NCI-H1417 (cell line): ENCODE measurements at regions not wholly inside any gene's neighbourhood (a gene's known extent, or its start where the extent isn't known, plus 50 kb on each side); places are given as distances from the start of the nearest gene placed in this dataset.
"Not testable (repeated sequence)": the region's sequence is repeated elsewhere in the genome, so short reads cannot be mapped to it uniquely, and the experiment has no call there.

Experiments
- DNase-seq, 3 experiments: peaks; one replicate each; lab custom pipeline; 2025; lab: John Stamatoyannopoulos, UW

- DNase-seq = no peak
Measured at GRCh38 chr4:177185151-177185550, 124.5 kb upstream of the NEIL3 start.

GRCh38 chr4:177185579-177185978 is 124.1 kb upstream of the NEIL3 start:
- DNase-seq = no peak

- no peak for DNase-seq
Measured at GRCh38 chr4:177187371-177187770, 122.3 kb upstream of the NEIL3 start.

GRCh38 chr4:177190995-177191580 is 118.6 kb upstream of the NEIL3 start:
- no peak for DNase-seq

GRCh38 chr4:177191586-177191985 is 118.1 kb upstream of the NEIL3 start:
- DNase-seq = no peak

GRCh38 chr4:177191991-177192390 is 117.7 kb upstream of the NEIL3 start:
- no peak for DNase-seq

GRCh38 chr4:177193024-177193715 is 116.5 kb upstream of the NEIL3 start:
- DNase-seq = not testable (repeated sequence)

- DNase-seq = no peak
Measured at GRCh38 chr4:177194906-177195305, 114.8 kb upstream of the NEIL3 start.

GRCh38 chr4:177196615-177197014 is 113.1 kb upstream of the NEIL3 start:
- no peak for DNase-seq

GRCh38 chr4:177201614-177202013 is 108.1 kb upstream of the NEIL3 start:
- no peak for DNase-seq

GRCh38 chr4:177204126-177204525 is 105.5 kb upstream of the NEIL3 start:
- DNase-seq = no peak

- no peak for DNase-seq
Measured at GRCh38 chr4:177214935-177215334, 94.7 kb upstream of the NEIL3 start.

- DNase-seq = no peak
Measured at GRCh38 chr4:177220376-177220775, 89.3 kb upstream of the NEIL3 start.

GRCh38 chr4:177222781-177223180 is 86.9 kb upstream of the NEIL3 start:
- DNase-seq = no peak

- no peak for DNase-seq
Measured at GRCh38 chr4:177225605-177226004, 84.1 kb upstream of the NEIL3 start.

GRCh38 chr4:177227636-177228035 is 82.0 kb upstream of the NEIL3 start:
- no peak for DNase-seq

GRCh38 chr4:177228599-177228998 is 81.1 kb upstream of the NEIL3 start:
- no peak for DNase-seq

- no peak for DNase-seq
Measured at GRCh38 chr4:177229331-177229730, 80.3 kb upstream of the NEIL3 start.

GRCh38 chr4:177232473-177232872 is 77.2 kb upstream of the NEIL3 start:
- DNase-seq = no peak

- DNase-seq = no peak
Measured at GRCh38 chr4:177235026-177235425, 74.6 kb upstream of the NEIL3 start.

- no peak for DNase-seq
Measured at GRCh38 chr4:177236886-177237285, 72.8 kb upstream of the NEIL3 start.

GRCh38 chr4:177237291-177237690 is 72.4 kb upstream of the NEIL3 start:
- no peak for DNase-seq

GRCh38 chr4:177239477-177239876 is 70.2 kb upstream of the NEIL3 start:
- no peak for DNase-seq

GRCh38 chr4:177239878-177240277 is 69.8 kb upstream of the NEIL3 start:
- DNase-seq = no peak
